ENCODE measurements at regions not wholly inside any gene's neighbourhood (a gene's known extent, or its start where the extent isn't known, plus 50 kb on each side); places are given as distances from the start of the nearest gene placed in this dataset.
"Not testable (repeated sequence)": the region's sequence is repeated elsewhere in the genome, so short reads cannot be mapped to it uniquely, and the experiment has no call there.

- no peak for DNase-seq
Measured at GRCh38 chr11:81700076-81700475, 1033.6 kb downstream of the FAM181B start.

- no peak for DNase-seq
Measured at GRCh38 chr11:81687057-81687456, 1046.6 kb downstream of the FAM181B start.

- no peak for DNase-seq
Measured at GRCh38 chr11:81674211-81674610, 1059.5 kb downstream of the FAM181B start.

GRCh38 chr11:81673001-81673400, 1060.7 kb downstream of the FAM181B start:
- DNase-seq: no peak

- no peak for DNase-seq
Measured at GRCh38 chr11:81669935-81670543, 1063.6 kb downstream of the FAM181B start.

- no peak for DNase-seq
Measured at GRCh38 chr11:81658722-81659121, 1074.9 kb downstream of the FAM181B start.

- no peak for DNase-seq
Measured at GRCh38 chr11:81655351-81655750, 1078.3 kb downstream of the FAM181B start.

- DNase-seq: no peak
Measured at GRCh38 chr11:81647374-81647773, 1086.3 kb downstream of the FAM181B start.

GRCh38 chr11:81644239-81644840, 1089.3 kb downstream of the FAM181B start:
- DNase-seq: peak; percentile 23

GRCh38 chr11:81634483-81634882, 1099.2 kb downstream of the FAM181B start:
- DNase-seq: no peak

- no peak for DNase-seq
Measured at GRCh38 chr11:81602508-81602907, 1131.2 kb downstream of the FAM181B start.

- DNase-seq: no peak
Measured at GRCh38 chr11:81596704-81597103, 1137.0 kb downstream of the FAM181B start.

- DNase-seq: no peak
Measured at GRCh38 chr11:81585390-81585933, 1148.2 kb downstream of the FAM181B start.

GRCh38 chr11:81579339-81579738, 1154.3 kb downstream of the FAM181B start:
- no peak for DNase-seq

GRCh38 chr11:81578571-81578970, 1155.1 kb downstream of the FAM181B start:
- no peak for DNase-seq

GRCh38 chr11:81574301-81574700, 1159.4 kb downstream of the FAM181B start:
- DNase-seq: no peak

- no peak for DNase-seq
Measured at GRCh38 chr11:81573367-81573766, 1160.3 kb downstream of the FAM181B start.

- no peak for DNase-seq
Measured at GRCh38 chr11:81570669-81571068, 1163.0 kb downstream of the FAM181B start.

GRCh38 chr11:81569999-81570398, 1163.7 kb downstream of the FAM181B start:
- no peak for DNase-seq

- no peak for DNase-seq
Measured at GRCh38 chr11:81568918-81569317, 1164.7 kb downstream of the FAM181B start.

GRCh38 chr11:81548123-81548522, 1185.5 kb downstream of the FAM181B start:
- no peak for DNase-seq

- not testable (repeated sequence) for DNase-seq
Measured at GRCh38 chr11:81539806-81540205, 1193.9 kb downstream of the FAM181B start.

GRCh38 chr11:81515566-81515965, 1218.1 kb downstream of the FAM181B start:
- no peak for DNase-seq

- no peak for DNase-seq
Measured at GRCh38 chr11:81497202-81497804, 1236.4 kb downstream of the FAM181B start.
